K562 (cell line): ENCODE measurements at regions not wholly inside any gene's neighbourhood (a gene's known extent, or its start where the extent isn't known, plus 50 kb on each side); places are given as distances from the start of the nearest gene placed in this dataset.

Experiments used
- ATAC-seq: fragments of 200-7000 bp; cut with Tn5 transposase; 3 replicates; pipeline ENCODE4 v1.9.1; 2020; ENCODE audit warnings: moderate library complexity
- BruUV-seq: library from RNA; stranded (reverse); fragments of 400-500 nt; replicated peaks from 2 replicates; lab custom pipeline; 2021; lab: Mats Ljungman, UMichigan
- CTCF ChIA-PET: fragments of 300-600 bp; formaldehyde crosslinking; extraction: SDS; loops from one replicate; lab custom pipeline; 2021; ENCODE audit warnings: low intra/inter-chr PET ratio; lab: Yijun Ruan, JAX
- POLR2A ChIA-PET: fragments of 300-600, 350-650 bp; sonication (Branson Sonifier 250); formaldehyde crosslinking; extraction: SDS; loops from one replicate; lab custom pipeline; 2021; ENCODE audit warnings: antibody characterized with exemption, inconsistent platforms; lab: Yijun Ruan, JAX
- DNase-seq, 4 experiments: peaks; one replicate each; pipeline versions ENCODE4 v3.0.0 to v3.0.0-alpha.2; 2011 to 2018; ENCODE audit warnings: low spot score in 3 of 4, mixed read lengths in 3 of 4; ENCODE audit errors: extremely low read depth in 1 of 4
- FAIRE-seq: peaks from 2 replicates; lab custom pipeline; 2011; peaks lifted over from hg19 to GRCh38; lab: Jason Lieb, UNC
- H2AFZ ChIP-seq: 2 replicates; pipeline ENCODE4 v1.6.0; 2011; ENCODE audit warnings: low read depth, low read length, control low read depth, inconsistent platforms
- H3K27ac ChIP-seq: fragments of 200-600 bp; 3 replicates; pipeline ENCODE4 v1.8.0; 2011; ENCODE audit warnings: low read depth, mild to moderate bottlenecking, control low read depth, inconsistent platforms, low read length, moderate library complexity, mixed read lengths; ENCODE audit errors: extremely low read depth
- H3K27me3 ChIP-seq, 2 experiments: fragments of 300-600 bp in 1 of 2; 2 replicates in 1 of 2; 3 replicates in 1 of 2; pipeline versions ENCODE4 v1.6.0 to v1.8.0; 2011; ENCODE audit warnings: inconsistent platforms in 2 of 2, low read length in 2 of 2, mild to moderate bottlenecking in 1 of 2, mixed read lengths in 1 of 2, moderate library complexity in 1 of 2; ENCODE audit not compliant: control insufficient read depth in 2 of 2, insufficient read depth in 2 of 2
- H3K36me3 ChIP-seq: fragments of 300-600 bp; 3 replicates; pipeline ENCODE4 v1.8.0; 2011; ENCODE audit warnings: mild to moderate bottlenecking, low read length, inconsistent platforms; ENCODE audit not compliant: control insufficient read depth, insufficient read depth
- H3K4me1 ChIP-seq, 2 experiments: fragments of 200-600 bp in 1 of 2; replicated peaks in 1 of 2; 2 replicates in 1 of 2; 3 replicates in 1 of 2; pipeline versions ENCODE4 v1.5.1 to v1.8.0; 2011; ENCODE audit warnings: inconsistent platforms in 2 of 2, low read length in 2 of 2, mild to moderate bottlenecking in 1 of 2, mixed read lengths in 1 of 2, moderate library complexity in 1 of 2; ENCODE audit not compliant: control insufficient read depth in 2 of 2, insufficient read depth in 2 of 2
- H3K4me2 ChIP-seq: 2 replicates; pipeline ENCODE4 v1.6.1; 2011; ENCODE audit warnings: low read length, control low read depth, inconsistent platforms, mixed read lengths; ENCODE audit not compliant: insufficient read depth
- H3K4me3 ChIP-seq: fragments of 200-600 bp; sonication (generic), shearing (Covaris generic); 2 replicates; pipeline ENCODE4 v1.5.1; 2016; ENCODE audit warnings: control low read depth, inconsistent platforms
- H3K79me2 ChIP-seq: fragments of 200-600 bp; 3 replicates; pipeline ENCODE4 v1.8.0; 2011; ENCODE audit warnings: low read length, inconsistent platforms; ENCODE audit not compliant: control insufficient read depth, insufficient read depth
- H3K9ac ChIP-seq, 2 experiments: 2 replicates each; pipeline versions ENCODE4 v1.6.0 to v1.6.1; 2011; ENCODE audit warnings: low read depth in 2 of 2, low read length in 2 of 2, control low read depth in 1 of 2, inconsistent platforms in 1 of 2, mild to moderate bottlenecking in 1 of 2, mixed read lengths in 1 of 2; ENCODE audit not compliant: insufficient read depth in 1 of 2
- H3K9me1 ChIP-seq: one replicate; pipeline ENCODE4 v1.6.0; 2011; ENCODE audit warnings: inconsistent platforms, mild to moderate bottlenecking, low read length, moderate library complexity; ENCODE audit not compliant: control insufficient read depth, insufficient read depth
- H3K9me3 ChIP-seq: replicated peaks from 2 replicates; pipeline ENCODE4 v1.5.1; 2011; ENCODE audit warnings: low read depth, low read length, inconsistent platforms; ENCODE audit not compliant: control insufficient read depth, insufficient read depth
- H4K20me1 ChIP-seq: replicated peaks from 2 replicates; pipeline ENCODE4 v1.6.1; 2011; ENCODE audit warnings: low read length, inconsistent platforms, mixed read lengths; ENCODE audit not compliant: control insufficient read depth, insufficient read depth
- ARHGAP35 ChIP-seq: fragments of 450-650 bp; IDR thresholded peaks from 2 replicates; pipeline ENCODE4 v1.6.1; 2018; ENCODE audit not compliant: partially characterized antibody
- DIDO1 ChIP-seq: fragments of 450-650 bp; IDR thresholded peaks from 2 replicates; pipeline ENCODE4 v1.6.1; 2016; ENCODE audit warnings: low read depth, missing biosample characterization, missing genetic modification characterization
- FOXJ2 ChIP-seq: fragments of 200-800 bp; sonication (Bioruptor generic); IDR thresholded peaks from 2 replicates; pipeline ENCODE4 v1.6.1; 2016; ENCODE audit warnings: missing genetic modification characterization, missing compliant biosample characterization
- FOXP1 ChIP-seq: sonication (generic); formaldehyde crosslinking; IDR thresholded peaks from 2 replicates; pipeline ENCODE4 v1.8.0; 2022; ENCODE audit warnings: mild to moderate bottlenecking, missing genetic modification reagents
- HCFC1 ChIP-seq: IDR thresholded peaks from 2 replicates; pipeline ENCODE4 v1.6.1; 2012; ENCODE audit warnings: low read depth, low read length, improper control_type of control experiment
- MTA3 ChIP-seq: fragments of 450-650 bp; formaldehyde crosslinking; IDR thresholded peaks from 2 replicates; pipeline ENCODE4 v1.6.1; 2017; ENCODE audit warnings: mild to moderate bottlenecking, borderline replicate concordance
- POLR2B ChIP-seq: fragments of 450-650 bp; IDR thresholded peaks from 2 replicates; pipeline ENCODE4 v1.6.1; 2018; ENCODE audit warnings: low read depth; ENCODE audit not compliant: partially characterized antibody
- RFX7 ChIP-seq: fragments of 250-450 bp; sonication (Bioruptor Pico); IDR thresholded peaks from 2 replicates; pipeline ENCODE4 v1.5.1; 2021; ENCODE audit warnings: mild to moderate bottlenecking
- SRSF1 ChIP-seq: fragments of 200-400 bp; formaldehyde crosslinking; IDR thresholded peaks from 2 replicates; pipeline ENCODE4 v1.6.1; 2017; ENCODE audit warnings: mild to moderate bottlenecking, low read depth, low read length, moderate library complexity
- SRSF7 ChIP-seq: fragments of 200-400 bp; formaldehyde crosslinking; optimal IDR thresholded peaks from 2 replicates; pipeline ENCODE3; 2017; ENCODE audit warnings: mild to moderate bottlenecking, low read depth, low read length
- TBL1XR1 ChIP-seq, 2 experiments: IDR thresholded peaks; 2 replicates each; pipeline ENCODE4 v1.6.1; 2012; ENCODE audit warnings: improper control_type of control experiment in 2 of 2, low read length in 2 of 2, mild to moderate bottlenecking in 1 of 2
- TFE3 ChIP-seq: fragments of 450-650 bp; formaldehyde crosslinking; IDR thresholded peaks from 2 replicates; pipeline ENCODE4 v1.4.0; 2020; ENCODE audit warnings: mild to moderate bottlenecking, mixed read lengths
- ZNF165 ChIP-seq: fragments of 250-450 bp; sonication (Bioruptor Pico); IDR thresholded peaks from 2 replicates; pipeline ENCODE4 v1.4.0; 2020; ENCODE audit warnings: borderline replicate concordance
- ZNF551 ChIP-seq: fragments of 250-450 bp; sonication (Bioruptor Pico); IDR thresholded peaks from 2 replicates; pipeline ENCODE4 v1.5.0; 2021; ENCODE audit warnings: mild to moderate bottlenecking, moderate library complexity
- WGBS: fragments of 100-300 bp; shearing (Covaris generic); methylation state at CpG from one replicate; pipeline ENCODE4 v1.1.6; 2016; ENCODE audit warnings: low coverage, mixed read lengths; ENCODE audit not compliant: insufficient coverage; ENCODE audit errors: missing lambda C conversion rate; 5-methylcytosine and 5-hydroxymethylcytosine counted together
- in situ Hi-C: fragments of 300-500 bp; cut with MboI; formaldehyde crosslinking; loops from 4 replicates; pipeline ENCODE4 v1.15.0; 2018; ENCODE audit warnings: inconsistent platforms, mixed read lengths
- intact Hi-C: fragments of 100-400 bp; cut with micrococcal nuclease; formaldehyde crosslinking; loops from 2 replicates; pipeline ENCODE4 v1.14.2; 2022

GRCh38 chr7:41579961-41580935 is 122.6 kb downstream of the INHBA start (continued):
- TF ChIP-seq TFE3 (no peak), SRSF1 (no peak), RFX7 (CRISPR knock-in tag) (no peak), MTA3 (no peak), ARHGAP35 (no peak), POLR2B (no peak), ZNF165 (CRISPR knock-in tag) (no peak), ZNF551 (CRISPR knock-in tag) (no peak)

DNA sequence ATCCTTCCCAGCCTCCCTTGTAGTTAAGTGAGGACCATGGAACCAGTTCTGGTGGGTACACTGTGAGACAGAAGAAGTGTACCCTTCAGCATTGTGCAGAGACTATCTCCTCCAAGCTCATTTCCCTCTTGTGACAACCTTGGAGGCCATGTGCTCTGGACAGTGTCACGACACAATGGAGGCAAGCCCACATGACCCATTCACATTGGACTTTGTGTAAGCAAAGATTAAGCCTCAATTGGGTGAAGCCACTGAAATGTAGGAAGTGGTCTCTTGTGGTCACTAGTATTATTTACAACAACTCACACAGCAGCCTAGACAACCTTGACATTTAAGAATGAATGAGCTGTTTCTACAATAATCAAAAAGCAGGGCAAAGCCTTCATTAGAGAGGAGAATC is 124.2 kb downstream of the INHBA start:
- Histone ChIP-seq H4K20me1 (no peaks in the 10 kb centered on the region), H3K9me1 (no peaks in the 10 kb centered on the region), H3K36me3 (no peaks in the 10 kb centered on the region), H3K9ac (no peak overlapping the region), H3K27me3 (no peaks in the 10 kb centered on the region), H3K4me3 (no peak overlapping the region), H3K4me1 (no peaks in the 10 kb centered on the region), H2AFZ (no peak overlapping the region), H3K4me2 (no peak overlapping the region), H3K79me2 (no peaks in the 10 kb centered on the region), H3K27ac (no peak overlapping the region), H3K9me3 (no peaks in the 10 kb centered on the region)
- TF ChIP-seq SRSF7, result no peak
- no peak for TF ChIP-seq TBL1XR1 (IDR thresholded peaks at IDR 0.05; ENCODE audit: low read length in 2 of 2)
- TF ChIP-seq FOXP1 (CRISPR knock-in tag), result no peak
- TF ChIP-seq FOXJ2, result no peak
- TF ChIP-seq DIDO1, result no peak
- TF ChIP-seq HCFC1, result no peak
- no peak for ATAC-seq
- DNase-seq, result no peak
- intact Hi-C loops (no loop called here), in situ Hi-C loops (no loop called here)
- ChIA-PET CTCF (no interaction called here), POLR2A (no interaction called here)
- FAIRE-seq, result no peak
- no TSS peak for BruUV-seq
- WGBS, result 0% methylated on average over 1 of the region's 1 CpG
